ENCODE measurements at regions not wholly inside any gene's neighbourhood (a gene's known extent, or its start where the extent isn't known, plus 50 kb on each side); places are given as distances from the start of the nearest gene placed in this dataset.

- DNase-seq, result no peak
These were observed 322.8 kb downstream of the UACA start for GRCh38 chr15:70440416-70441138.

- DNase-seq, result no peak
These were observed 323.5 kb downstream of the UACA start for GRCh38 chr15:70439880-70440279.

GRCh38 chr15:70439304-70439877 lies 324.0 kb downstream of the UACA start:
- no peak for DNase-seq

- DNase-seq, result no peak
These were observed 324.6 kb downstream of the UACA start for GRCh38 chr15:70438776-70439175.

GRCh38 chr15:70437882-70438451 lies 325.4 kb downstream of the UACA start:
- DNase-seq, result no peak

GRCh38 chr15:70437089-70437488 lies 326.3 kb downstream of the UACA start:
- DNase-seq, result no peak

- DNase-seq, result no peak
These were observed 326.9 kb downstream of the UACA start for GRCh38 chr15:70436428-70436827.

- DNase-seq, result no peak
These were observed 327.5 kb downstream of the UACA start for GRCh38 chr15:70435872-70436271.

GRCh38 chr15:70435369-70435768 lies 328.0 kb downstream of the UACA start:
- no peak for DNase-seq

GRCh38 chr15:70433586-70434324 lies 329.6 kb downstream of the UACA start:
- DNase-seq, result no peak

- no peak for DNase-seq
These were observed 330.3 kb downstream of the UACA start for GRCh38 chr15:70432924-70433495.

- no peak for DNase-seq
These were observed 331.5 kb downstream of the UACA start for GRCh38 chr15:70431854-70432253.

GRCh38 chr15:70430069-70430468 lies 332.4 kb upstream of the TLE3 start:
- no peak for DNase-seq

- DNase-seq, result no peak
These were observed 331.5 kb upstream of the TLE3 start for GRCh38 chr15:70429056-70429722.

- DNase-seq, result no peak
These were observed 330.6 kb upstream of the TLE3 start for GRCh38 chr15:70428211-70428822.

GRCh38 chr15:70427167-70428120 lies 329.7 kb upstream of the TLE3 start:
- DNase-seq, result no peak

GRCh38 chr15:70426096-70426821 lies 328.5 kb upstream of the TLE3 start:
- DNase-seq, result no peak

GRCh38 chr15:70424937-70425411 lies 327.3 kb upstream of the TLE3 start:
- DNase-seq, result no peak

- no peak for DNase-seq
These were observed 325.6 kb upstream of the TLE3 start for GRCh38 chr15:70423267-70423666.

- no peak for DNase-seq
These were observed 324.6 kb upstream of the TLE3 start for GRCh38 chr15:70422342-70422741.
